ENCODE measurements at regions not wholly inside any gene's neighbourhood (a gene's known extent, or its start where the extent isn't known, plus 50 kb on each side); places are given as distances from the start of the nearest gene placed in this dataset.

- WGBS, result 83% methylated on average over 5 of the region's 5 CpGs
- Histone ChIP-seq H3K4me3 (no peak overlapping the region), H3K36me3 (no peaks in the 10 kb centered on the region), H3K27me3 (replicated peaks; ENCODE audit: insufficient read depth) (no peaks in the 10 kb centered on the region), H3K4me1 (replicated peaks) (no peaks in the 10 kb centered on the region), H3K9me3 (no peaks in the 10 kb centered on the region), H3K27ac (no peak overlapping the region)
- no peak for TF ChIP-seq POLR2AphosphoS5 (IDR thresholded peaks at IDR 0.05)
- no peak for TF ChIP-seq POLR2A (IDR thresholded peaks at IDR 0.05)
- no peak for TF ChIP-seq CTCF (IDR thresholded peaks at IDR 0.05)
- no peak for DNase-seq (ENCODE audit: low spot score)
- intact Hi-C loops (cut with DNase I), result no loop called here
Observed at GRCh38 chr10:8294779-8295178, 240.3 kb downstream of the GATA3 start.

DNA sequence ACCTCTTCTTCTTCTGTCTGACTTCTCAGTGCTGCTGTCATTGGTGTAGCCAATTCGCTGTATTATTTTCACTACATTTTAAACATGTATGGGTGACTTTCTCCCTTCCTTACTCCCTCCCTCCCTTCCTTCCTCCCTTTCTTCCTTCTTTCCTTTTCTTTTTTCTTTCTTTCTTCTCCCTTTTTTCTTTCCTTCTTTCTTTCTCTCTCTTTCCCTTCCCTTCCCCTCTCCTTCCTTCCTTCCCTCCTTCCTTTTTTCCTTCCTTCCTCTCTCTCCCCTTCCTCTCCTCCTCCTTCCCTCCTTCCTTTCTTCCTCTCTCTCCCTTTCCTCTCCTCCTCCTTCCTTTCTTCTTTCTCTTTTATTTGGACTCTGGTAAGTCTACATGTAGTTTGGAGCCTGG lies 240.8 kb downstream of the GATA3 start:
- Histone ChIP-seq H3K27ac (no peak overlapping the region), H3K27me3 (replicated peaks; ENCODE audit: insufficient read depth) (no peaks in the 10 kb centered on the region), H3K9me3 (no peaks in the 10 kb centered on the region), H3K4me1 (replicated peaks) (no peaks in the 10 kb centered on the region), H3K36me3 (no peaks in the 10 kb centered on the region), H3K4me3 (no peak overlapping the region)
- WGBS, result 97% methylated on average over 1 of the region's 1 CpG
- DNase-seq (ENCODE audit: low spot score), result no peak
- TF ChIP-seq POLR2A (IDR thresholded peaks at IDR 0.05), result no peak
- TF ChIP-seq CTCF (IDR thresholded peaks at IDR 0.05), result no peak
- no peak for TF ChIP-seq POLR2AphosphoS5 (IDR thresholded peaks at IDR 0.05)
- intact Hi-C loops (cut with DNase I), result no loop called here

- TF ChIP-seq POLR2AphosphoS5 (IDR thresholded peaks at IDR 0.05) (no peak), CTCF (IDR thresholded peaks at IDR 0.05) (no peak), POLR2A (IDR thresholded peaks at IDR 0.05) (no peak)
- Histone ChIP-seq H3K4me1 (replicated peaks) (no peaks in the 10 kb centered on the region), H3K36me3 (no peaks in the 10 kb centered on the region), H3K9me3 (no peaks in the 10 kb centered on the region), H3K4me3 (no peak overlapping the region), H3K27ac (no peak overlapping the region), H3K27me3 (replicated peaks; ENCODE audit: insufficient read depth) (no peaks in the 10 kb centered on the region)
- DNase-seq (ENCODE audit: low spot score), result no peak
- 71% methylated on average over 22 of the region's 22 CpGs for WGBS
- intact Hi-C loops (cut with DNase I), result no loop called here
Observed at GRCh38 chr10:8296090-8296733, 241.7 kb downstream of the GATA3 start.

GRCh38 chr10:8296734-8297101 lies 242.2 kb downstream of the GATA3 start:
- H3K4me3 ChIP-seq, result no peak overlapping the region
- H3K27ac ChIP-seq, result no peak overlapping the region
- no peak for DNase-seq (ENCODE audit: low spot score)
- no peaks in the 10 kb centered on the region for H3K4me1 ChIP-seq (replicated peaks)
- 88% methylated on average over 2 of the region's 2 CpGs for WGBS
- no peaks in the 10 kb centered on the region for H3K9me3 ChIP-seq
- intact Hi-C loops (cut with DNase I), result no loop called here
- no peaks in the 10 kb centered on the region for H3K27me3 ChIP-seq (replicated peaks; ENCODE audit: insufficient read depth)
- TF ChIP-seq POLR2A (IDR thresholded peaks at IDR 0.05), result no peak
- TF ChIP-seq POLR2AphosphoS5 (IDR thresholded peaks at IDR 0.05), result no peak
- TF ChIP-seq CTCF (IDR thresholded peaks at IDR 0.05), result no peak
- no peaks in the 10 kb centered on the region for H3K36me3 ChIP-seq

DNA sequence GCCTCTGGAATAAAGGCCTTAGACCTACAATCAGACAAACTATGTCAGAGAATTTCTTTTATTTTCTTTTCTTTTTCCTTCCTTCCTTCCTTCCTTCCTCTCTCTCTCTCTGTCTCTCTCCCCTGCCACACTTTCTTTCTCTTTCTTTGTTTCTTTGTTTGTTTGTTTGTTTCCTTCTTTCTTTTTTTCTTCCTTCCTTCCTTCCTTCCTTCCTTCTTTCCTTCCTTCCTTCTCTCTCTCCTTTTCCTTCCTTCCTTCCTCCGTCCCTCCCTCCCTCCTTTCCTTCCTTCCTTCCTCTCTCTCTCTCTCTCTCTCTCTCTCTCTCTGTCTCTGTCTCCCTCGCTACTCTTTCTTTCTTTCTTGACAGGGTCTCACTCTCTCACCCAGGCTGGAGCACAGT lies 242.6 kb downstream of the GATA3 start:
- intact Hi-C loops (cut with DNase I), result no loop called here
- 92% methylated on average over 2 of the region's 2 CpGs for WGBS
- H3K4me1 ChIP-seq (replicated peaks), result no peaks in the 10 kb centered on the region
- no peak for TF ChIP-seq CTCF (IDR thresholded peaks at IDR 0.05)
- no peak for TF ChIP-seq POLR2A (IDR thresholded peaks at IDR 0.05)
- no peak for TF ChIP-seq POLR2AphosphoS5 (IDR thresholded peaks at IDR 0.05)
- no peaks in the 10 kb centered on the region for H3K27me3 ChIP-seq (replicated peaks; ENCODE audit: insufficient read depth)
- H3K9me3 ChIP-seq, result no peaks in the 10 kb centered on the region
- H3K4me3 ChIP-seq, result no peak overlapping the region
- no peaks in the 10 kb centered on the region for H3K36me3 ChIP-seq
- H3K27ac ChIP-seq, result no peak overlapping the region
- no peak for DNase-seq (ENCODE audit: low spot score)
